ENCODE measurements at regions not wholly inside any gene's neighbourhood (a gene's known extent, or its start where the extent isn't known, plus 50 kb on each side); places are given as distances from the start of the nearest gene placed in this dataset.

GRCh38 chr17:13426991-13427390 lies 174.7 kb downstream of the HS3ST3A1 start:
- no peaks in the 10 kb centered on the region for H3K27me3 ChIP-seq (ENCODE audit: control insufficient read depth, insufficient read depth, low read length)
- no peak for TF ChIP-seq CTCF (IDR thresholded peaks at IDR 0.05; ENCODE audit: insufficient read depth, low read length, poor library complexity, severe bottlenecking)
- H3K36me3 ChIP-seq (ENCODE audit: control insufficient read depth, insufficient read depth, low read length) = no peaks in the 10 kb centered on the region
- H3K4me3 ChIP-seq (ENCODE audit: low read depth, low read length) = no peak overlapping the region
- DNase-seq (ENCODE audit: low read depth) = no peak

- no peak for TF ChIP-seq CTCF (IDR thresholded peaks at IDR 0.05; ENCODE audit: insufficient read depth, low read length, poor library complexity, severe bottlenecking)
- no peaks in the 10 kb centered on the region for H3K36me3 ChIP-seq (ENCODE audit: control insufficient read depth, insufficient read depth, low read length)
- no peak overlapping the region for H3K4me3 ChIP-seq (ENCODE audit: low read depth, low read length)
- no peaks in the 10 kb centered on the region for H3K27me3 ChIP-seq (ENCODE audit: control insufficient read depth, insufficient read depth, low read length)
- DNase-seq (ENCODE audit: low read depth) = no peak
Measured at GRCh38 chr17:13425390-13425789, 176.3 kb downstream of the HS3ST3A1 start.

GRCh38 chr17:13421581-13422130 lies 180.1 kb downstream of the HS3ST3A1 start:
- DNase-seq (ENCODE audit: low read depth) = no peak
- no peaks in the 10 kb centered on the region for H3K36me3 ChIP-seq (ENCODE audit: control insufficient read depth, insufficient read depth, low read length)
- TF ChIP-seq CTCF (IDR thresholded peaks at IDR 0.05; ENCODE audit: insufficient read depth, low read length, poor library complexity, severe bottlenecking) = no peak
- H3K4me3 ChIP-seq (ENCODE audit: low read depth, low read length) = no peak overlapping the region
- H3K27me3 ChIP-seq (ENCODE audit: control insufficient read depth, insufficient read depth, low read length) = no peaks in the 10 kb centered on the region

GRCh38 chr17:13420878-13421277 lies 180.9 kb downstream of the HS3ST3A1 start:
- TF ChIP-seq CTCF (IDR thresholded peaks at IDR 0.05; ENCODE audit: insufficient read depth, low read length, poor library complexity, severe bottlenecking) = no peak

GRCh38 chr17:13420418-13420826 lies 181.3 kb downstream of the HS3ST3A1 start:
- DNase-seq (ENCODE audit: low read depth) = no peak
- Histone ChIP-seq H3K27me3 (ENCODE audit: control insufficient read depth, insufficient read depth, low read length) (no peaks in the 10 kb centered on the region), H3K36me3 (ENCODE audit: control insufficient read depth, insufficient read depth, low read length) (no peaks in the 10 kb centered on the region), H3K4me3 (ENCODE audit: low read depth, low read length) (no peak overlapping the region)
- TF ChIP-seq CTCF (IDR thresholded peaks at IDR 0.05; ENCODE audit: insufficient read depth, low read length, poor library complexity, severe bottlenecking) = no peak

More at GRCh38 chr17:13420878-13421277, 180.9 kb downstream of the HS3ST3A1 start:
- no peak for DNase-seq (ENCODE audit: low read depth)
- no peaks in the 10 kb centered on the region for H3K27me3 ChIP-seq (ENCODE audit: control insufficient read depth, insufficient read depth, low read length)
- H3K36me3 ChIP-seq (ENCODE audit: control insufficient read depth, insufficient read depth, low read length) = no peaks in the 10 kb centered on the region
- H3K4me3 ChIP-seq (ENCODE audit: low read depth, low read length) = no peak overlapping the region

- TF ChIP-seq CTCF (IDR thresholded peaks at IDR 0.05; ENCODE audit: insufficient read depth, low read length, poor library complexity, severe bottlenecking) = no peak
- H3K27me3 ChIP-seq (ENCODE audit: control insufficient read depth, insufficient read depth, low read length) = no peaks in the 10 kb centered on the region
- no peak for DNase-seq (ENCODE audit: low read depth)
- no peak overlapping the region for H3K4me3 ChIP-seq (ENCODE audit: low read depth, low read length)
- H3K36me3 ChIP-seq (ENCODE audit: control insufficient read depth, insufficient read depth, low read length) = no peaks in the 10 kb centered on the region
Measured at GRCh38 chr17:13419676-13420075, 182.1 kb downstream of the HS3ST3A1 start.

All from kidney epithelial cell (primary cell).